Epithelial cell of esophagus (primary cell): ENCODE measurements at regions not wholly inside any gene's neighbourhood (a gene's known extent, or its start where the extent isn't known, plus 50 kb on each side); places are given as distances from the start of the nearest gene placed in this dataset.

Experiments used
- DNase-seq: peaks from one replicate; pipeline ENCODE4 v3.0.0; 2010; ENCODE audit warnings: low read depth
- H3K4me3 ChIP-seq: 2 replicates; pipeline ENCODE4 v1.5.1; 2011; ENCODE audit warnings: mild to moderate bottlenecking, low read length, control low read depth
- TF ChIP-seq, protein P1 (sequence below): IDR thresholded peaks from 2 replicates; pipeline ENCODE4 v1.5.1; 2011; ENCODE audit warnings: low read depth, mild to moderate bottlenecking, low read length, control low read depth, inconsistent platforms; ENCODE audit not compliant: insufficient read depth; ENCODE audit errors: missing control alignments

DNA sequence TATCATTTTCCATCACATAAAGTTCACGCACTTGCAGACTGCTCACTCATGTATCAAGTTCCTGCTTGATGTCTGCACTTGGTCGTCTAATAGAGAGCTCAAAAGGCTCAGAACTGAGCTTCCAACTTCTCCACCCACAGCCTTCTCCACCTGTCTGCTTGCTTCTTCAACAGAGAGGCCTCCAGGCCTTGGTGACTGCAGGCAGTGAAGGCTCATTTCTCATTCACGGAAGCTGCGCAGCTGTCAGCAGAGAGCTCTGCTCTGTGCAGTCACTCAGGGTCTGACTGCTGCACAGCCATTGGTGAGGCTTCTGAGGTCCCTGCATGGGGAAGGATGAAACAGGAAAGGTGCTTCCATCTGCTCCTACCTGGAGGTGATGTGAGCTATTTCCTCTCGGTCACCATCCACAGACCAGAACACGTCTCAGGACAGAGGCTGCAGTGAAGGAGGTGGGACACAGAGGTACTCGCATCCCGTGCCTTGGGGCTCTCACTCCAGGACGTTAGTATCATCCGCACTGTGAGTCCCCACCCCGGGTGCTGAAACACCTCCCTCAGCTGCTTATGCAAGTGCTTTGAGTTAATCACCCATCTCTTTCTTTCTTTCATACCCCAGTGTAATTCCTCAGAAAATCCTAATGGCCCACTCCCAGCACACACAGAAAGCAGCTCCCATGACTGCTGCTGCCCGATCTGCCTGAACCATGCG lies 126.2 kb downstream of the TMEM18 start:
- no peak for DNase-seq
- TF ChIP-seq, protein P1, sequence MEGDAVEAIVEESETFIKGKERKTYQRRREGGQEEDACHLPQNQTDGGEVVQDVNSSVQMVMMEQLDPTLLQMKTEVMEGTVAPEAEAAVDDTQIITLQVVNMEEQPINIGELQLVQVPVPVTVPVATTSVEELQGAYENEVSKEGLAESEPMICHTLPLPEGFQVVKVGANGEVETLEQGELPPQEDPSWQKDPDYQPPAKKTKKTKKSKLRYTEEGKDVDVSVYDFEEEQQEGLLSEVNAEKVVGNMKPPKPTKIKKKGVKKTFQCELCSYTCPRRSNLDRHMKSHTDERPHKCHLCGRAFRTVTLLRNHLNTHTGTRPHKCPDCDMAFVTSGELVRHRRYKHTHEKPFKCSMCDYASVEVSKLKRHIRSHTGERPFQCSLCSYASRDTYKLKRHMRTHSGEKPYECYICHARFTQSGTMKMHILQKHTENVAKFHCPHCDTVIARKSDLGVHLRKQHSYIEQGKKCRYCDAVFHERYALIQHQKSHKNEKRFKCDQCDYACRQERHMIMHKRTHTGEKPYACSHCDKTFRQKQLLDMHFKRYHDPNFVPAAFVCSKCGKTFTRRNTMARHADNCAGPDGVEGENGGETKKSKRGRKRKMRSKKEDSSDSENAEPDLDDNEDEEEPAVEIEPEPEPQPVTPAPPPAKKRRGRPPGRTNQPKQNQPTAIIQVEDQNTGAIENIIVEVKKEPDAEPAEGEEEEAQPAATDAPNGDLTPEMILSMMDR, result no peak
- no peak overlapping the region for H3K4me3 ChIP-seq

DNA sequence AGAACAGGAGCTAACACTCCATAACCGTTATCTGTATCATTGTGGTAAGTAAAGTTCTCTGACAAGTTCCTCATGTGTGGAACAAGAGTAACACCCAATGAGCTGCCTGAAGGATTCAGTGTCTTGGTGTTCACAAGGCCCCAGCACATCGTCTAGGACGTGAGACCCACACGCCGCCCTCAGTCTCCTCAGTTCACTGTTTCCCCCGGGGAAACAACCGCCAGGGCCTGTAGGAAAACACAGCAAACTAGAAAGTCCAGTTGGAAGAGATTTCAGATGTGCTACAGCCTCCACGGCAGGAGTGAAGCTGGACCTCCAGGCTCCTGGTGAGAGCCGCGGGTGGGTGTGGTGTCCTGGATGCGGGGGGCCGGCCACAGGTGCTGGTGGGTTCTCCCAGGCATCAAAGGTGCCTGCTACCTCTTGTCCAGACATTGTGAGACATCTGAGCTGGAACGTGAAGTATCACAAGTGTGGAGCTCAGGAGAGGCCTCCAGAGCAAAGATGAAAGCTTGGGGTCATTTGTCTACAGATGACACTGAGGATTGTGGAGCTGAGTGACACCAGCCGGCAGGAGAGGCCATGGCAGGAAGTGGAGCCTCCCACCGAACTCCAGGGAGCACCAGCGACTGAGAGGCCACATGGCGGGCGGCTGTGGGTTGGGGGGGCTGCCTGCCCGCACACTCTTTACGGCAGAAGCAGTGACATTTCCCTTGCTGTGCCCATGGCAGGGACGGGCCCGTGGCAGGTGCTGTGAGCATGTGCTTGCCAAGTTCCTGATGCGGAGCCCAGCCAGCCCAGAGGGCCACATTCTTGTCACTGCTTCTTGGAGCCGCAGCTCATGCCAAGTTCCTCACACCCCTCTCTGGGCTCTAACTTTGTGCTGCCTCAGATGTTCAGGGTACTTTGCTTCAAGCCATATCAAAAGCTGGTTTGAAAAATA lies 131.2 kb downstream of the TMEM18 start:
- DNase-seq, result no peak
- H3K4me3 ChIP-seq, result no peak overlapping the region
- TF ChIP-seq, protein P1, result no peak

DNA sequence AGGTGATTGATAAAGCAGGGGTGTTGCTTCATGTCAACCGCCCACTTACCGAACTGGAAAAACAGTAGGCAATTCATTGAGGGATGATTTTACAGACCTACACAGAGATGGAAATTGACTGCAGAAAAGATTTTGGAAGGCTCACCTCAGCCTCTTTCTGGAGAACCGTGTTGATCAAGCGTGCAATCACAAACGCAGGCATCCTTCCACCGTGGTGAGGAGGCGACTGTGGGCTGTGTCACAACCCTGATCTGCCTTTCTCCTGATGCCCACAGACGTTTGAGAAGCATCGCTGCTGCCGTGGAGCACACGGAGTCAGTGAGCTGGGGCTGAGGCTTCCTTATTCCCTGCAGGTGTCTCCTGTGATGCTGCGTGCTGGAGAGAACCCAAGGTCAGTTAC lies 132.0 kb downstream of the TMEM18 start:
- no peak for DNase-seq
- TF ChIP-seq, protein P1, result no peak

DNA sequence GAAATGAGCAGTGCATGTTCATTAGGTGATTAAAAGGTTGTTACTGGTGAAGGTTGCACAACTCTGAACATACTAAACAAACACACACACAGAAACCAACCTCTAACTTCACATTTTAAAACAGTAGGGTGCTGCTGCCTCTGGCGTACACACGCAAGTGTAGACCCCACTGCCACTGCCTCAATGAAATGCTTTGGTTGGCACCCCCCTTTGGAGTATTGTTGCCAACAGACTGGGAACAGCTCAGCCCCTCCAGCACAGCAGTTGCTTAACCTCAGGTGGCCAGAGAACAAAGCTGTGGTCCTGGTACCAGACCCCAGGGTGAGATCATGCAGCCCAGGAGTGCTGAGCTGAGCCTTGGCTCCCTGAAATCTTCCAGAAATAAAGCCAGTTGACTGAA lies 138.6 kb downstream of the TMEM18 start:
- TF ChIP-seq, protein P1, result no peak
- DNase-seq, result no peak

More for the DNA sequence above, 132.0 kb downstream of the TMEM18 start:
- H3K4me3 ChIP-seq, result no peak overlapping the region

DNA sequence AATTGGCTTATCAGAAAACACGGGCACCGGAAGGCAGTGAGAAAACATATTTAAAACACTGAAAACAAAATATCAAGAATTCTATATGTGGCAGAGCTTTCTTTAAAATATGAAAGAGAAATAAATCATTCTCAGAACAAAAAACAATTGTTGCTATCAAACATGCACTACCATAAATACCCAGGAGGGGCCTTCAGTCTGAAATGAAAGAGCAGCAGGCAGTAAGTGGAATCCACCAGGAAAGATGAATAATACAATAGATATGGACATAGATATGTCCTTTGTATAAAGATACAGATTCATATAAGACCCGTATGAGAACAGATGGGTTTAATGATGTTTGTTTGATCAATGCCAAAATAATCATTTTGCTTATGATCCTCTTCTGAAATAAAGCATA lies 142.0 kb downstream of the TMEM18 start:
- no peak overlapping the region for H3K4me3 ChIP-seq
- no peak for DNase-seq
- TF ChIP-seq, protein P1, result no peak

More for the DNA sequence above, 138.6 kb downstream of the TMEM18 start:
- H3K4me3 ChIP-seq, result no peak overlapping the region

DNA sequence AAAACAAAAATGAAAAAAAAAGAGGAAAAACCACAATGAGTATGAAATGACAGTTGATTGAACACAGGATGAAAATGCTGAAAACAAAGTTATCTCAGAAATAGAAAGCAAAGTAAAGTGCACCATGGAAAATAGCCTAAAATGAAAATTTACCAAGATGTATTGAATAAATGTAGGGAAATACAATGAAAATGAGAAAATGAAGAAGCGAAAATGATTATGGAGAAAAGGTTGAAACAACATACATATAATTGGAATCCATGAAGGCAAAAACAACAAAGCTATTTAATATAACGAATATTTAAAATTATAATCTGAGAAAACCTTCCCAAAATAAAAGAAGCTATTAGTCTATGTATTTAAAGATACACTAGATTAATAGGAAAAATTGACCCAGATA lies 147.4 kb downstream of the TMEM18 start:
- no peak overlapping the region for H3K4me3 ChIP-seq
- TF ChIP-seq, protein P1, result no peak
- DNase-seq, result no peak
